OCI-LY3 (cell line): ENCODE measurements at regions not wholly inside any gene's neighbourhood (a gene's known extent, or its start where the extent isn't known, plus 50 kb on each side); places are given as distances from the start of the nearest gene placed in this dataset.
A peak's percentile ranks its signal among the peaks of the same experiment; 100 is the strongest.

Experiments used
- H2AFZ ChIP-seq: fragments of 200-600, 300-600 bp; shearing (Covaris generic); 2 replicates; pipeline ENCODE4 v1.6.0; 2014; ENCODE audit warnings: antibody characterized with exemption, low read depth, low read length
- H3K27ac ChIP-seq: fragments of 200-600, 300-600 bp; sonication (generic); 2 replicates; pipeline ENCODE4 v1.5.1; 2014; ENCODE audit warnings: mild to moderate bottlenecking, low read length, moderate library complexity, mixed read lengths
- H3K27me3 ChIP-seq: fragments of 200-600, 300-600 bp; sonication (generic); 2 replicates; pipeline ENCODE4 v1.6.1; 2014; ENCODE audit warnings: low read depth, low read length, mixed read lengths
- H3K36me3 ChIP-seq: fragments of 200-600, 300-600 bp; sonication (generic); replicated peaks from 2 replicates; pipeline ENCODE3; 2014; ENCODE audit warnings: low read depth, low read length, mixed read lengths
- H3K4me1 ChIP-seq: fragments of 300-600, 200-600 bp; sonication (generic); 2 replicates; pipeline ENCODE4 v1.6.1; 2014; ENCODE audit warnings: low read length, mixed read lengths
- H3K4me2 ChIP-seq: fragments of 200-600, 300-600 bp; sonication (generic); 2 replicates; pipeline ENCODE4 v1.6.1; 2014; ENCODE audit warnings: low read length, mixed read lengths
- H3K4me3 ChIP-seq: fragments of 300-600, 200-600 bp; sonication (generic); 2 replicates; pipeline ENCODE4 v1.5.1; 2014; ENCODE audit warnings: antibody characterized with exemption, mild to moderate bottlenecking, low read length, moderate library complexity
- H3K79me2 ChIP-seq: fragments of 300-600, 200-600 bp; shearing (Covaris generic); 2 replicates; pipeline ENCODE4 v1.6.1; 2014; ENCODE audit warnings: mild to moderate bottlenecking, low read length, mixed read lengths
- H3K9ac ChIP-seq: fragments of 300-600, 200-600 bp; shearing (Covaris generic); 2 replicates; pipeline ENCODE4 v1.6.0; 2014; ENCODE audit warnings: mild to moderate bottlenecking, low read length, moderate library complexity
- H3K9me3 ChIP-seq: fragments of 200-600, 300-600 bp; shearing (Covaris generic); 2 replicates; pipeline ENCODE4 v1.6.1; 2014; ENCODE audit warnings: low read length, mixed read lengths; ENCODE audit not compliant: insufficient read depth
- H4K20me1 ChIP-seq: fragments of 200-600, 300-600 bp; sonication (generic); 2 replicates; pipeline ENCODE4 v1.6.1; 2016; ENCODE audit warnings: low read length, mixed read lengths; ENCODE audit not compliant: insufficient read depth
- CTCF ChIP-seq: fragments of 200-600, 300-600 bp; sonication (generic); IDR thresholded peaks from 2 replicates; pipeline ENCODE4 v1.5.1; 2014; ENCODE audit warnings: antibody characterized with exemption, low read length, low read depth
- EZH2phosphoT487 ChIP-seq: fragments of 200-600 bp; shearing (Covaris generic); IDR thresholded peaks from 2 replicates; pipeline ENCODE4 v1.6.1; 2018; ENCODE audit warnings: antibody characterized with exemption, mixed run types, low read depth

DNA sequence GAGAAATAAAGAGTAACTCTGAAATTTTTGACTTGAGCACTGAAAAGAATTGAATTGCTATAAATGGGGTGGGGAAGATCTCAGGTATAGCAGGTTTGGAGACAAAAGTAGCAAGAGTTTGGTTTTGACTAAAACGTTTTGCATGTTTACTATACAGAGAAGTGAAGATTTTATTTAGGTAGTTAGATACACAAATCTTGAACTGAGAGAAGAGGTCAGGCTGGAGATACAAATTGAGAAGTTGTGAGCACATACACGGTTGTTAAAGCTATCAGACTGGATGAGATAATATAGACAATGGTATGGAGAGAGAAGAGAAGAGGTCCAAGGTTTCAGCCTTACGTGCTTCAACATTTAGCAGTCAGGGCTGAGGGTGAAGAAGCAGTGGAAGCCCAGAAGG is 420.9 kb downstream of the FOXO1 start:
- H3K36me3 ChIP-seq, result no peaks in the 10 kb centered on the region
- H3K79me2 ChIP-seq, result no peaks in the 10 kb centered on the region
- no peak overlapping the region for H2AFZ ChIP-seq
- H3K4me3 ChIP-seq, result no peak overlapping the region
- no peak overlapping the region for H3K4me2 ChIP-seq
- H3K27ac ChIP-seq, result no peak overlapping the region
- TF ChIP-seq CTCF (no peak), EZH2phosphoT487 (no peak)
- no peaks in the 10 kb centered on the region for H4K20me1 ChIP-seq
- H3K4me1 ChIP-seq, result peaks cover 8% of the 10 kb centered on the region
- no peaks in the 10 kb centered on the region for H3K27me3 ChIP-seq
- no peak overlapping the region for H3K9ac ChIP-seq
- no peaks in the 10 kb centered on the region for H3K9me3 ChIP-seq

DNA sequence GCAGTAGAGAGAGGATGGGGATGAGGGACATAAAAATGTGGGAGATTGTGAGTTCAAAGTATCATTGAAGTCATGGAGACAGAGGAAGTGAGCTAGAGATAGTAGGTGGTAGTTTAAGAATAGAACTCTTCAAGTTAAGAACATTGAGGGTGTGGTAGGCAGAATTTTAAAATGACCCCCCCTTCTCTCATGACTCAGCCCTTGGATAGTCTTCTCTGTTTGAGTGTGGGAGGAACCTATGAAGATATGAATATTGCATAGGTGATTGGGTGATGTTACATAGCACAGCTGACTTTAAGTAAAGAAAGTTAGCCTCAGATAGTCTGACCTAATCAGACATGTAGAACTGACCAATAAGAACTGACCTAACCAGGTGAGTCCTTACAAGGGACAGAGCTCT is 418.6 kb downstream of the FOXO1 start:
- Histone ChIP-seq H2AFZ (no peak overlapping the region), H3K79me2 (no peaks in the 10 kb centered on the region)

GRCh38 chr13:40251343-40252032 is 415.0 kb downstream of the FOXO1 start:
- H4K20me1 ChIP-seq, result no peaks in the 10 kb centered on the region
- H2AFZ ChIP-seq, result no peak overlapping the region
- no peak overlapping the region for H3K27ac ChIP-seq
- no peaks in the 10 kb centered on the region for H3K9me3 ChIP-seq
- H3K79me2 ChIP-seq, result no peaks in the 10 kb centered on the region
- H3K9ac ChIP-seq, result no peak overlapping the region
- TF ChIP-seq CTCF, result peak; percentile 13; the same call in 1 of the 2 replicates
- TF ChIP-seq EZH2phosphoT487, result no peak
- no peaks in the 10 kb centered on the region for H3K36me3 ChIP-seq
- H3K27me3 ChIP-seq, result no peaks in the 10 kb centered on the region
- H3K4me3 ChIP-seq, result no peak overlapping the region
- H3K4me2 ChIP-seq, result no peak overlapping the region
- H3K4me1 ChIP-seq, result no peaks in the 10 kb centered on the region

More for the DNA sequence above, 418.6 kb downstream of the FOXO1 start:
- Histone ChIP-seq H4K20me1 (no peaks in the 10 kb centered on the region), H3K4me3 (no peak overlapping the region), H3K4me2 (no peak overlapping the region), H3K4me1 (peaks cover 8% of the 10 kb centered on the region), H3K9ac (no peak overlapping the region), H3K9me3 (no peaks in the 10 kb centered on the region), H3K27ac (no peak overlapping the region), H3K27me3 (no peaks in the 10 kb centered on the region), H3K36me3 (no peaks in the 10 kb centered on the region)
- no peak for TF ChIP-seq CTCF
- no peak for TF ChIP-seq EZH2phosphoT487

GRCh38 chr13:40252241-40252640 is 414.2 kb downstream of the FOXO1 start:
- Histone ChIP-seq H4K20me1 (no peaks in the 10 kb centered on the region), H3K79me2 (no peaks in the 10 kb centered on the region), H3K9ac (no peak overlapping the region), H3K9me3 (no peaks in the 10 kb centered on the region), H3K27me3 (no peaks in the 10 kb centered on the region), H3K36me3 (no peaks in the 10 kb centered on the region), H3K4me3 (no peak overlapping the region), H3K27ac (no peak overlapping the region), H3K4me2 (no peak overlapping the region), H3K4me1 (no peaks in the 10 kb centered on the region), H2AFZ (no peak overlapping the region)
- TF ChIP-seq EZH2phosphoT487 (no peak), CTCF (no peak)
